B cell (primary cell): ENCODE measurements at regions not wholly inside any gene's neighbourhood (a gene's known extent, or its start where the extent isn't known, plus 50 kb on each side); places are given as distances from the start of the nearest gene placed in this dataset.

Source experiments
- ATAC-seq: fragments of 200-7000 bp; cut with Tn5 transposase; one replicate; pipeline ENCODE4 v1.10.0; 2021; ENCODE audit warnings: low read depth, mild to moderate bottlenecking, moderate number of reproducible peaks, moderate library complexity
- CTCF ChIA-PET: fragments of 350-600 bp; sonication (Branson Sonifier 250); formaldehyde crosslinking; loops from one replicate; lab custom pipeline; 2021; ENCODE audit warnings: antibody characterized with exemption, inconsistent platforms; lab: Charles Lee
- POLR2A ChIA-PET: fragments of 350-600 bp; sonication (Branson Sonifier 250); formaldehyde crosslinking; loops from one replicate; lab custom pipeline; 2021; ENCODE audit warnings: antibody characterized with exemption; lab: Charles Lee
- DNase-seq: peaks from one replicate; pipeline ENCODE4 v3.0.0; 2013
- H2AFZ ChIP-seq: 2 replicates; pipeline ENCODE4 v1.6.1; 2012; ENCODE audit warnings: mild to moderate bottlenecking, low read depth, low read length; ENCODE audit not compliant: insufficient read depth, poor library complexity, severe bottlenecking
- H3K27ac ChIP-seq, 2 donors: 1 replicate in 1 of 2; 2 replicates in 1 of 2; pipeline ENCODE4 v1.5.1; 2012 to 2013; ENCODE audit warnings: low read length in 2 of 2, mild to moderate bottlenecking in 2 of 2, moderate library complexity in 1 of 2
- H3K27me3 ChIP-seq, 4 experiments: fragments of 200-600 bp in 1 of 4; sonication (generic) in 1 of 4; replicated peaks in 1 of 4; 1 replicate in 2 of 4; 2 replicates in 2 of 4; pipeline versions ENCODE4 v1.6.1 to v1.7.0; 2013 to 2016; ENCODE audit warnings: low read length in 3 of 4, mild to moderate bottlenecking in 2 of 4, mixed read lengths in 1 of 4, moderate library complexity in 1 of 4; ENCODE audit not compliant: insufficient read depth in 4 of 4, control insufficient read depth in 3 of 4; ENCODE audit errors: control extremely low read depth in 1 of 4
- H3K36me3 ChIP-seq, 2 experiments: replicated peaks in 1 of 2; 1 replicate in 1 of 2; 2 replicates in 1 of 2; pipeline versions ENCODE4 v1.6.1 to v1.7.1; 2013; ENCODE audit warnings: low read length in 1 of 2; ENCODE audit not compliant: insufficient read depth in 2 of 2, control insufficient read depth in 1 of 2; ENCODE audit errors: control extremely low read depth in 1 of 2, extremely low read depth in 1 of 2
- H3K4me1 ChIP-seq, 2 donors: fragments of 200-600 bp in 1 of 2; sonication (generic) in 1 of 2; 1 replicate in 1 of 2; 2 replicates in 1 of 2; pipeline versions ENCODE4 v1.5.1 to v1.6.1; 2013 to 2017; ENCODE audit warnings: low read length in 2 of 2; ENCODE audit not compliant: control insufficient read depth in 2 of 2, insufficient read depth in 2 of 2
- H3K4me2 ChIP-seq: replicated peaks from 2 replicates; pipeline ENCODE3; 2012; ENCODE audit warnings: mild to moderate bottlenecking, low read depth, low read length; ENCODE audit not compliant: poor library complexity, severe bottlenecking
- H3K4me3 ChIP-seq, 5 experiments: fragments of 200-600 bp in 1 of 5; sonication (generic) in 1 of 5; 1 replicate in 3 of 5; 2 replicates in 2 of 5; pipeline versions ENCODE4 v1.5.1 to v1.7.0; 2011 to 2016; ENCODE audit warnings: low read length in 4 of 5, mild to moderate bottlenecking in 4 of 5, low read depth in 2 of 5, control low read depth in 1 of 5, moderate library complexity in 1 of 5; ENCODE audit not compliant: insufficient read depth in 1 of 5; ENCODE audit errors: control extremely low read depth in 1 of 5, extremely low read depth in 1 of 5
- H3K79me2 ChIP-seq: fragments of 200-600 bp; sonication (generic); one replicate; pipeline ENCODE4 v1.6.0; 2016; ENCODE audit warnings: low read length; ENCODE audit not compliant: control insufficient read depth, insufficient read depth
- H3K9ac ChIP-seq: fragments of 200-600 bp; sonication (generic); 2 replicates; pipeline ENCODE4 v1.6.1; 2017; ENCODE audit warnings: mild to moderate bottlenecking, low read length, moderate library complexity
- H3K9me3 ChIP-seq, 3 donors: one replicate each; pipeline versions ENCODE4 v1.6.1 to v1.7.1; 2013; ENCODE audit warnings: low read length in 2 of 3; ENCODE audit not compliant: control insufficient read depth in 2 of 3, insufficient read depth in 1 of 3; ENCODE audit errors: control extremely low read depth in 1 of 3
- H4K20me1 ChIP-seq: 2 replicates; pipeline ENCODE4 v1.6.0; 2012; ENCODE audit warnings: mild to moderate bottlenecking, low read length; ENCODE audit not compliant: insufficient read depth, control insufficient read depth, poor library complexity, severe bottlenecking
- H3K27ac Mint-ChIP-seq: one replicate; pipeline ENCODE4 v1.8.0; 2021; ENCODE audit warnings: mixed read lengths
- H3K27me3 Mint-ChIP-seq: one replicate; pipeline ENCODE4 v1.8.0; 2021; ENCODE audit warnings: mixed read lengths
- H3K4me1 Mint-ChIP-seq: one replicate; pipeline ENCODE4 v1.8.0; 2021; ENCODE audit warnings: mixed read lengths
- H3K4me3 Mint-ChIP-seq: one replicate; pipeline ENCODE4 v1.8.0; 2021; ENCODE audit warnings: mixed read lengths
- H3K9me3 Mint-ChIP-seq: one replicate; pipeline ENCODE4 v1.8.0; 2022; ENCODE audit warnings: mixed read lengths; ENCODE audit not compliant: insufficient read depth
- CTCF ChIP-seq: fragments of 200-600 bp; IDR thresholded peaks from one replicate; pipeline ENCODE4 v1.8.0; 2022; ENCODE audit warnings: antibody characterized with exemption, mild to moderate bottlenecking
- EZH2 ChIP-seq: IDR thresholded peaks from 2 replicates; pipeline ENCODE4 v1.6.1; 2012; ENCODE audit warnings: borderline replicate concordance, low read depth, mild to moderate bottlenecking, moderate library complexity, low read length; ENCODE audit not compliant: insufficient read depth, poor library complexity, severe bottlenecking
- WGBS: methylation state at CpG from one replicate; pipeline ENCODE4 v1.1.5; 2013; ENCODE audit warnings: missing lambda C conversion rate; ENCODE audit not compliant: insufficient coverage; 5-methylcytosine and 5-hydroxymethylcytosine counted together
- intact Hi-C: fragments of 100-400 bp; cut with micrococcal nuclease; formaldehyde crosslinking; loops from one replicate; pipeline ENCODE4 v1.10.0; 2022

GRCh38 chr2:7703048-7703447, 785.8 kb downstream of the RNF144A start:
- H3K4me2 ChIP-seq, result no peak overlapping the region
- no peaks in the 10 kb centered on the region for H3K4me1 ChIP-seq
- intact Hi-C loops, result no loop called here
- no peak overlapping the region for H3K9ac ChIP-seq
- TF ChIP-seq EZH2, result no peak
- TF ChIP-seq CTCF, result no peak
- POLR2A ChIA-PET, result no interaction called here
- no peak overlapping the region for H3K27ac Mint-ChIP-seq
- no peaks in the 10 kb centered on the region for H4K20me1 ChIP-seq
- H3K4me1 Mint-ChIP-seq, result peaks cover 5% of the 10 kb centered on the region
- H3K36me3 ChIP-seq, result no peaks in the 10 kb centered on the region
- H3K4me3 ChIP-seq, result no peak overlapping the region
- CTCF ChIA-PET, result no interaction called here
- H2AFZ ChIP-seq, result no peak overlapping the region
- ATAC-seq (no peak), DNase-seq (no peak)
- H3K9me3 Mint-ChIP-seq, result no peaks in the 10 kb centered on the region
- H3K27me3 Mint-ChIP-seq, result no peaks in the 10 kb centered on the region
- H3K79me2 ChIP-seq, result no peaks in the 10 kb centered on the region
- no peaks in the 10 kb centered on the region for H3K27me3 ChIP-seq
- no peaks in the 10 kb centered on the region for H3K9me3 ChIP-seq
- no peak overlapping the region for H3K4me3 Mint-ChIP-seq
- no peak overlapping the region for H3K27ac ChIP-seq

GRCh38 chr2:7703543-7704144, 786.4 kb downstream of the RNF144A start:
- intact Hi-C loops, result no loop called here
- no peak overlapping the region for H2AFZ ChIP-seq
- H3K27me3 ChIP-seq, result no peaks in the 10 kb centered on the region
- no peak overlapping the region for H3K4me2 ChIP-seq
- no peak overlapping the region for H3K4me3 Mint-ChIP-seq
- H4K20me1 ChIP-seq, result no peaks in the 10 kb centered on the region
- CTCF ChIA-PET, result no interaction called here
- whole genome bisulfite sequencing, result 92% methylated on average over 4 of the region's 5 CpGs
- no peaks in the 10 kb centered on the region for H3K4me1 ChIP-seq
- TF ChIP-seq EZH2 (no peak), CTCF (no peak)
- peaks cover 5% of the 10 kb centered on the region for H3K4me1 Mint-ChIP-seq
- no peaks in the 10 kb centered on the region for H3K9me3 ChIP-seq
- H3K4me3 ChIP-seq, result no peak overlapping the region
- DNase-seq, result no peak
- no peak overlapping the region for H3K9ac ChIP-seq
- H3K27ac Mint-ChIP-seq, result no peak overlapping the region
- no peak for ATAC-seq
- POLR2A ChIA-PET, result no interaction called here
- H3K27ac ChIP-seq, result no peak overlapping the region
- H3K36me3 ChIP-seq, result no peaks in the 10 kb centered on the region
- H3K9me3 Mint-ChIP-seq, result no peaks in the 10 kb centered on the region
- H3K79me2 ChIP-seq, result no peaks in the 10 kb centered on the region
- H3K27me3 Mint-ChIP-seq, result no peaks in the 10 kb centered on the region
